GF-D8 (cell line): ENCODE measurements at regions not wholly inside any gene's neighbourhood (a gene's known extent, or its start where the extent isn't known, plus 50 kb on each side); places are given as distances from the start of the nearest gene placed in this dataset.
"Not testable (repeated sequence)": the region's sequence is repeated elsewhere in the genome, so short reads cannot be mapped to it uniquely, and the experiment has no call there.

Source experiments
- DNase-seq: peaks from one replicate; lab custom pipeline; 2025; lab: John Stamatoyannopoulos, UW

GRCh38 chrX:66912417-66912816 lies 273.5 kb upstream of the EDA2R start:
- DNase-seq = no peak

- DNase-seq = no peak
Observed at GRCh38 chrX:66902081-66902480, 263.2 kb upstream of the EDA2R start.

- no peak for DNase-seq
Observed at GRCh38 chrX:66900886-66901285, 262.0 kb upstream of the EDA2R start.

DNA sequence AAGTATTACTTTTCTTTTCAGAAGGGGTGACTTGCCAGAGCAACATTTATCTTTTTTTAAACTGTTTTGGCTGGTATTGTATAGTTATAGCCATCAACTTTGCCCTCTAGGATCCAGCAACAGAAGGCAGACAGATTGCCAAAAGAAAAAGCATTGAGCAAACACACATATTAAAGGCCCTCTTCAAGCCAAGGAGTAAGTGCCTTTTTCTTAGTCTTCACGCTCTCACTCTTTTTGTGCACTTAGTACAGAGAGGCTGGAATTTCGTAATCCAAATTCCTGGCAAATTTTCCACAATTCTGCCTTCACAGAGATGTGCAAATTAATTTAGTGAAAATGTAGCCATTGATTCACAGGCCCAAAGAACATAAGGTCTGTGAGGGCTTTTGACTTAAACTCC lies 253.1 kb upstream of the EDA2R start:
- DNase-seq = no peak

DNA sequence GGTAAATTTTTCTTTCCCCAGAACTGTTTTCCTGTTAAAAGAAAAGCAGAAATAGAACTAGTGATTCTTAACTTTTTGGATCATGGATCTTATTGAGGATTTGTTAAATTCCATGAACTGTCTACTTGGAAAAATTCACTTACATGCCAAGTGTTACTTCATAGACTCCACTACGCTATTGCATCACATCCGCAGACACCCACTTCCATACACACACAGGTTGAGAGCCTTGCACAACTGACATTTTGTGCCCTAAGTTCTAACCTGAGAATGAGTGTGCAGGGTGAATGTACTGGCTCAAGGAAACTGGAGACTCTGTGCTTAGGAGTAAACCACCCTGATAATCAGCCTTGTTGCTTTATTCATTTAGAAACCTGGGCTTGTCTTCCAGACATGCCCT lies 250.5 kb upstream of the EDA2R start:
- no peak for DNase-seq

DNA sequence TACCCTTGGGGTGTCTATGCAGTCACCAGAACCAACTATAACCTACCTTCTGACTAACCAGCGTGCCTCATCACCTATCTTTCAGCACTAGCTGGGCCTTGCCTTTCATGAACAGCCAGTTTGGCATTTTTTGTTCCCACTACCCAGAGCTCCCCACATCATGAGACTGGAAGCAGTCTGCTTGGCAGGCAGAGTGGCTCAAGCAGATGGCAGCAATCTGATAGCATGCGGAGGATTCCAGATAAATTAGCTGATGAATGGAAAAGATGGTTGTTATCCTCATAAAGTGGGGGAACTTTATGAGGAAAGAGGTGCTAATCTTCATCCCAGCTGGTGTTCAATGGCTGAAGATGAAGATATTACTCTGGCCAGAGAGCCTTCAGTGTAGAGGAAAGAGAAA lies 243.2 kb upstream of the EDA2R start:
- no peak for DNase-seq

GRCh38 chrX:66876776-66877175 lies 237.9 kb upstream of the EDA2R start:
- DNase-seq = no peak

DNA sequence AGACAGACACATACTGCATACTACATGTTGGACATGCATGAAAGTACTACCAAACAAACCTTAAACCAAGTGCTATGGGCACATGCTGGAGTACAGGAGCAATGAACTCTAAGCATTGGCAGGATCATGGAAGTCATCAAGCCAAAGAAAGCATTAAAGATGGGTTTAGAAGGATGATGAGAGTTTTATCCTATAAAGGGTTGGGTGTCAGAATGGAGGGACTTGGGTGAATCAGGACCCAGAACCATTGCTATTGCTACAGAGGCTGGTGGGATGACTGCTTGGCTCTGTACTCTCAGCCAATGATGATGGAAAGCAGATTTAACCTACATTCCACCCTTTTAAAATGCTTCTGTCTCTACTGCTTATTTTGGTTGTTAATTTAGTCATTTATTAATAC lies 233.9 kb upstream of the EDA2R start:
- DNase-seq = no peak

DNA sequence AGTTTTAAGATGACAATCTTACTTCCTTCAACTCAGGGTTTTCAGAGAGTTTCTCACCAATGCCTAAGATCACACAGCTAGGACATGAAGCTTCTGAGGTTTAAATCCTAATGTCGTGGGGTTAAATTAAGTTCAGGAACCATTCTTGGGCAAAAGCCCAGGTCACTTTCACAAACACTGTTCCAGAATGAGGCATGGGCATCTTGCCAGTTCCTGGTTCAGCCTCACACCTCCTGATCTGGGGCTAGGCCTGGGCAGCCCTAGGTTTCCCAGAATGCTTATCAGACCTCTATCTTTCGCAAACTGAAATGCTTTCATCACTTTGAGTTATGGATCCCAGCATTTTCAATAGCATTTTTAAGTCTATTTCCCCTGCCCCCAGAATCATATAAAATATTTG lies 224.8 kb upstream of the EDA2R start:
- no peak for DNase-seq

DNA sequence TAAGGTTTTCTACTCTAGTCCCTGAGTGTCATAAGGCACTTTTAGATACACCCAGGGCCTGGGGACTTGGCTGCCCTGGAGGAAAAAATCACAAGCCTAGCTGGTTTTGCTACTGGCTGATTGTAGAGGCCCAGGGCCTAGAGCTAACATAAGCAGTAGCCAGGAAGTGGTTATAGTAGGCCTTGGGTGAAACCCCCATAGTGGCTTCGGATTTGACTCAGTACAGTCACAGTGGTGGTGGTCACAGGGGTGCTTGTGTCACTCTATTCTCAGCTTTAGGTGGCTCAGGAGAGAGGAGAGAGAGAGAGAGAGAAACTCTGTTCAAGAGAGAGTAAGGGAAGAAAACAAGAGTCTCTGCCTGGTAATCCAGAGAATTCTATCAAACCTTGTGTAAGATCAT lies 194.5 kb upstream of the EDA2R start:
- no peak for DNase-seq

DNA sequence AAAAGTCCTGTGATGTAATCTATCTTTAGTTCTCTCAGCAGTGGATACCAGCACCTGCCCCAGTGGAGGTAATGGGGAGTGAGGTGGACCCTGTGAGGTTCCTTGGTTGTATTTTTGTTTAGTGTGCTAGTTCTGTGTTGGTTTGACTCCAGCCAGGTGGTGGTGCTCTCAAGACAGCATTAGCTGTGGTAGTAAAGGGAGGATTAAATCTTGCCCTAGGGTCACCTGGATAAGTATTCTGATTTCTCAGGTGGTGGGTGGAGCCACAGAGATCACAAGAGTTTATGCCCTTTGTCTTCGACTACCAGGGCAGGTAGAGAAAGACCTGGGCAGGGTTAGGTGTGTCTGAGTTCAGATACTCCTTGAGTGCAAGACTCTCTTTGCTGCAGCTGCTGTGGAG lies 176.3 kb upstream of the EDA2R start:
- no peak for DNase-seq

DNA sequence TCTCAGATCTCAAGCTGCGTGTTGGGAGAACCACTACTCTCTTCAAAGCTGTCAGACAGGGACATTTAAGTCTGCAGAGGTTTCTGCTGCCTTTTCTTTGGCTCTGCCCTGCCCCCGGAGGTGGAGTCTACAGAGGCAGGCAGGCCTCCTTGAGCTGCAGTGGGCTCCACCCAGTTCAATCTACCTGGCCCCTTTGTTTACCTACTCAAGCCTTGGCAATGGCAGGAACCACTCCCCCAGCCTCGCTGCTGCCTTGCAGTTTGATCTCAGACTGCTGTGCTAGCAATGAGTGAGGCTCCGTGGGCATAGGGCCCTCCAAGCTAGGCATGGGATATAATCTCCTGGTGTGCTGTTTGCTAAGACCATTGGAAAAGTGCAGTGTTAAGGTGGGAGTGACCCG lies 155.6 kb upstream of the EDA2R start:
- not testable (repeated sequence) for DNase-seq

DNA sequence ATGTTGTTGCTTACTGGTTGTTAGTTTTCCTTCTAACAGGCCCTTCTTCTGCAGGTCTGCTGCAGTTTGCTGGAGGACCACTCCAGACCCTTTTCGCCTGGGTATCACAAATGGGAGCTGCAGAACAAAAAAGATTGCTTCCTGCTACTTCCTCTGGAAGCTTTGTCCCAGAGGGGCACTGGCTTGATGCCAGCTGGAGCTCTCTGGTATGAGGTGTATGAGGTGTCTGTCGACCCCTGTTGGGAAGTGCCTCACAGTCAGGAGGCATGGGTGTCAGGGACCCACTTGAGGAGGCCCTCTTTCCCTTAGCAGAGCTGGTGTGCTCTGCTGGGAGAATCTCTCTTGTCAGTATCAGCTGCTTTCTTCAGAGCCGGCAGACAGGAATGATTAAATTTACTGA lies 127.4 kb upstream of the EDA2R start:
- DNase-seq = no peak

DNA sequence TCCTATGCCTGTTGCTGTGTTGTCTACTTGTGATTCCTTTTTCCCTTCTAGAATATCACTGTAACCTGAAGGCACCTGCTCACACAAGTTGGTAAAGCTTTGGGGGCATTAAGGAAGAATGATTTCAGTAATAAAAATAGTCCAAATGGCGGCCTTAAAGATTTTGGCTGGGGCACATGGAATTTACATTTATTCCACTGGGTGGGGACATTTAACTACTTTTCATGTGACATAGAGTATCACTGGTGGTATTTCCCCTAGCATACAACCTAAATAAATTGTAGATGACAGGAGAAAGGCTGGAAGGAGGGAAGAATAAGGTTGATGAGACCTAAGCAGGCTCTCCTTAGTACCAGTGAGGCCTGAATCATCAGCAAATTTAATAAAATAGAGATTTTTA lies 121.8 kb upstream of the EDA2R start:
- no peak for DNase-seq

DNA sequence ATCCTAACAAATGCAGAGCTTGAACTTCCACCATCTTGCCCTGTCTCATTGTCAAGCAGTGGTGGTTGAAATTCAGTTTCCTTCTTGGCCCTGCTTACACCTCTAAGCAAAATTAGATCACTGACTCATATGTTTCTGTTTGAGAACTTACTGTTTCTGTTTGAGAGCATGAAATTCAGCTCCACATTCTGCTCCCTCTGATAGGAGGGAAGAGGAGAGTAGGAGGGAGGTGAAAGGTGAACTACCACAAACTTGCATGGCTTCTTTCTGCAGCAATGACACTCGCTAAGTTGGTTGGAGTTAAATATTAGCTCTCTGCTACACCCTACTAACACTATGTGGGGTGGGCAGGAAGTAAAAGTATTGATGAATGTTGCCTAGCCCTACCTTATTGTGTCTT lies 117.8 kb upstream of the EDA2R start:
- DNase-seq = no peak

GRCh38 chrX:66751136-66751782 lies 112.4 kb upstream of the EDA2R start:
- DNase-seq = no peak

DNA sequence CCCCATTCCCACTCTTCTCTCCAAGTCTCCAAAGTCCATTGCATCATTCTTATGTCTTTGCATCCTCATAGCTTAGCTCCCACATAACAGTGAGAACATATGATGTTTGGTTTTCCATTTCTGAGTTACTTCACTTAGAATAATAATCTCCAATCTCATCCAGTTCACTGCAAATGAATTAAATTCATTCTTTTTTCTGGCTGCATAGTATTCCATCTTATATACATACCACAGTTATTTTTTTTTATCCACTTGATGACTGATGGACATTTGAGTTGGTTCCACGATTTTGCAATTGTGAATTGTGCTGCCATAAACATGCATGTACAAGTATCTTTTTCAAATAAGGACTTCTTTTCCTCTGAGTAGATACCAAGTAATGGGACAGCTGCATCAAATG lies 105.6 kb upstream of the EDA2R start:
- DNase-seq = not testable (repeated sequence)

DNA sequence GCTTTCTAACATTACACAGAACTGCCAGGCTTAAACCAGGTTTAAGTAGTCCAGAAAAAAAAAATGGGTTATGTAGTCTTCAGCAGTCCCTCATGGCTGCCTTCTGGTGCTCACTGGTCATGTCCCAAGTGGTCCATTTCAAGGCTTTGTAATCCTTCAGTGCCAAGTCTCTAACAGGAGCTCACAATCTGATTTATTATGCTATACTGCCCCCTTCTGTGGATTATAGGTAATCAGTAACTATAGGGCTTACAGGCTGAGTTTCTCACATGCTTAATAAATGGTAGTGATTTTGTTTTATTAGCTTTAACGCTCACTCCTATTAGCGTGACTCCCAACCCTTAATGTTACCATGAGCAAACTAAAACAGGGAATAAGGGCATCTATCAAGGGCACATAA lies 92.5 kb upstream of the EDA2R start:
- DNase-seq = no peak

- DNase-seq = peak; percentile 7
Observed at GRCh38 chrX:66728818-66729271, 90.0 kb upstream of the EDA2R start.

- no peak for DNase-seq
Observed at GRCh38 chrX:66717926-66718325, 79.0 kb upstream of the EDA2R start.

DNA sequence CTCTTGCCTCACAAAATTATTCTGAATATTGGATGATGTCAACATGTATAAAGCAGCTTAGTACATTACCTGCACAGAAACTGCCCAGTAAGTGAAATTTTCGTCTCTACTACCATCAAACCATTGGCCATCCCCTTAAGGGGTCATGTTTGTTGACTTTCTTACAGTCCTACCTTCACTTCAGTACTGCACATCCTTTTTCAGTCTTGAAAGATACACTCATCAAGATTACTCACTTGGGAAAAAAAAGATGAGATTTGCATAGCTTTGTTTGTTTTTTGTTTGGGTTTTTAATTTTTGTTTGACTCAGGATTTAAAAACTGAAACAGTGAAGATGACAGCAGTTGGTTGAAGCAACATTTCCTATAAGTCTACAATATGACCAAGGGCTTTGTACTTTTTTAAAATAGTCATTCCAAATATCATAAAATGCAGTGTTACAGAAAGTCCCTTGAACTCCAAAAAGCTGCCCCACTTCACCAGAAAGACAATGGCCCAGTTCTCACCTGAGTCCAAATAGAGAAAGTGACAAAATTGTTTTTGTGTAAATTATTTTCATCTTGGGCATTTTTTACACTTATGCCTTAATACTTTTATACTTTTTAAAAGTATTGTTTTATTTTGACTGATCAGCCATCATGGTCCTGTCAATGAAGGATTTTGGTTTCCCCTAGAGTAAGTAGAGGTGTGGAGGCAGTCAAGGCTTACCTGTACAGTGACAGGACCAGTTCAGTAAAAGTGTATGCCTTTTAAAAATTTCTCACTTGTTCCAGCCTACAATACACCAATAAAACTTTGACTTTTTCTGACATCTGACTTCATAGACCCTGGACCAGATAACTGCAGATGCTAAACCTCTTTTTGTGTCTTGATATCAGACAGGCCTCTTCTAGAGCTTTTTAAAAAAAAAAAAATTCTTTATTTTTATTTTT lies 59.7 kb upstream of the EDA2R start:
- no peak for DNase-seq

GRCh38 chrX:66692512-66692911 lies 53.6 kb upstream of the EDA2R start:
- DNase-seq = not testable (repeated sequence)
